ENCODE measurements at regions not wholly inside any gene's neighbourhood (a gene's known extent, or its start where the extent isn't known, plus 50 kb on each side); places are given as distances from the start of the nearest gene placed in this dataset.

GRCh38 chr14:87690076-87690613 is 302.8 kb downstream of the GALC start:
- H3K9ac ChIP-seq (ENCODE audit: insufficient read depth in 1 of 2, low read length in 2 of 2), result no peak overlapping the region
- no peak overlapping the region for H3K4me3 ChIP-seq
- H3K27me3 ChIP-seq (ENCODE audit: control insufficient read depth in 3 of 3, insufficient read depth in 3 of 3, low read length in 2 of 3), result no peaks in the 10 kb centered on the region
- H3K36me3 ChIP-seq (ENCODE audit: control insufficient read depth in 4 of 4, insufficient read depth in 4 of 4, low read length in 4 of 4), result no peaks in the 10 kb centered on the region
- DNase-seq (peak in 1 of 3 donors; percentile 2), ATAC-seq (ENCODE audit: insufficient read depth, low FRiP score) (no peak)
- WGBS, 2 donors, result 18 to 19% methylated on average over 3 of the region's 3 CpGs
- no peak for TF ChIP-seq CTCF (IDR thresholded peaks at IDR 0.05; ENCODE audit: control extremely low read depth, extremely low read depth)
- H3K4me1 ChIP-seq (ENCODE audit: control insufficient read depth in 5 of 5, insufficient read depth in 5 of 5, low read length in 5 of 5), result no peaks in the 10 kb centered on the region
- no peak overlapping the region for H3K27ac ChIP-seq (ENCODE audit: low read depth in 1 of 2, low read length in 1 of 2)
- no peaks in the 10 kb centered on the region for H3K9me3 ChIP-seq (ENCODE audit: control insufficient read depth in 4 of 4, insufficient read depth in 3 of 4, low read length in 3 of 4)

- TF ChIP-seq CTCF (IDR thresholded peaks at IDR 0.05; ENCODE audit: control extremely low read depth, extremely low read depth), result no peak
- H3K9ac ChIP-seq (ENCODE audit: insufficient read depth in 1 of 2, low read length in 2 of 2), result no peak overlapping the region
- H3K4me3 ChIP-seq, result no peak overlapping the region
- ATAC-seq (ENCODE audit: insufficient read depth, low FRiP score) (no peak), DNase-seq (no peak)
- H3K36me3 ChIP-seq (ENCODE audit: control insufficient read depth in 4 of 4, insufficient read depth in 4 of 4, low read length in 4 of 4), result no peaks in the 10 kb centered on the region
- H3K4me1 ChIP-seq (ENCODE audit: control insufficient read depth in 5 of 5, insufficient read depth in 5 of 5, low read length in 5 of 5), result no peaks in the 10 kb centered on the region
- 87 to 88% methylated on average over 3 of the region's 3 CpGs for WGBS, 2 donors
- H3K27me3 ChIP-seq (ENCODE audit: control insufficient read depth in 3 of 3, insufficient read depth in 3 of 3, low read length in 2 of 3), result no peaks in the 10 kb centered on the region
- H3K27ac ChIP-seq (ENCODE audit: low read depth in 1 of 2, low read length in 1 of 2), result no peak overlapping the region
- peaks cover 0 to 2% (median 0%) of the 10 kb centered on the region in 4 donors for H3K9me3 ChIP-seq (ENCODE audit: control insufficient read depth in 4 of 4, insufficient read depth in 3 of 4, low read length in 3 of 4)
Measured at GRCh38 chr14:87688524-87688923, 304.5 kb downstream of the GALC start.

GRCh38 chr14:87687420-87687819 is 305.6 kb downstream of the GALC start:
- no peak for DNase-seq
- WGBS, 2 donors, result 60 to 65% methylated on average over 7 of the region's 7 CpGs

More at GRCh38 chr14:87687420-87687819, 305.6 kb downstream of the GALC start:
- H3K27me3 ChIP-seq (ENCODE audit: control insufficient read depth in 3 of 3, insufficient read depth in 3 of 3, low read length in 2 of 3), result no peaks in the 10 kb centered on the region
- no peaks in the 10 kb centered on the region for H3K36me3 ChIP-seq (ENCODE audit: control insufficient read depth in 4 of 4, insufficient read depth in 4 of 4, low read length in 4 of 4)
- peaks cover 0 to 3% (median 1%) of the 10 kb centered on the region in 4 donors for H3K9me3 ChIP-seq (ENCODE audit: control insufficient read depth in 4 of 4, insufficient read depth in 3 of 4, low read length in 3 of 4)
- ATAC-seq (ENCODE audit: insufficient read depth, low FRiP score), result no peak
- no peak for TF ChIP-seq CTCF (IDR thresholded peaks at IDR 0.05; ENCODE audit: control extremely low read depth, extremely low read depth)
- H3K4me3 ChIP-seq, result no peak overlapping the region
- no peak overlapping the region for H3K9ac ChIP-seq (ENCODE audit: insufficient read depth in 1 of 2, low read length in 2 of 2)
- H3K4me1 ChIP-seq (ENCODE audit: control insufficient read depth in 5 of 5, insufficient read depth in 5 of 5, low read length in 5 of 5), result no peaks in the 10 kb centered on the region
- no peak overlapping the region for H3K27ac ChIP-seq (ENCODE audit: low read depth in 1 of 2, low read length in 1 of 2)
